ENCODE measurements at regions not wholly inside any gene's neighbourhood (a gene's known extent, or its start where the extent isn't known, plus 50 kb on each side); places are given as distances from the start of the nearest gene placed in this dataset.

DNA sequence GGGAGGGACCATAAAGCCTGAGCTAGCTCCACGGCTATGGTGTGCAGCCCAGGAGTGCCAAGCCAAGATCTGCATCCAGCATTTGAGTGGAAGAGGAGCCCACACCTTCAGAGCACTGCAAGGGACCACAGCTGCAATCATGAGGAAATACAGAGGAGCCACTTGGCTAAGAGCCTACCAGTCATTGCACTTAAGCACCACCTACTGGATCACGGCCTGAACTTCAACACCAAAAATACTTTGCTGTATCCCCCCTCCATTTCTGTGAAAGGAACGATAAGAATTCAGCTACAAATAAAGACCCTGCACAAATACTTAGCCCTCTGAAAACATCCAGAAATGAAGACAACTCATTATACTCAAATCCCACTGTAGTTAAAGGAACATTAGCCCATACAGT lies 545.3 kb downstream of the TSN start:
- TF ChIP-seq, protein P1, sequence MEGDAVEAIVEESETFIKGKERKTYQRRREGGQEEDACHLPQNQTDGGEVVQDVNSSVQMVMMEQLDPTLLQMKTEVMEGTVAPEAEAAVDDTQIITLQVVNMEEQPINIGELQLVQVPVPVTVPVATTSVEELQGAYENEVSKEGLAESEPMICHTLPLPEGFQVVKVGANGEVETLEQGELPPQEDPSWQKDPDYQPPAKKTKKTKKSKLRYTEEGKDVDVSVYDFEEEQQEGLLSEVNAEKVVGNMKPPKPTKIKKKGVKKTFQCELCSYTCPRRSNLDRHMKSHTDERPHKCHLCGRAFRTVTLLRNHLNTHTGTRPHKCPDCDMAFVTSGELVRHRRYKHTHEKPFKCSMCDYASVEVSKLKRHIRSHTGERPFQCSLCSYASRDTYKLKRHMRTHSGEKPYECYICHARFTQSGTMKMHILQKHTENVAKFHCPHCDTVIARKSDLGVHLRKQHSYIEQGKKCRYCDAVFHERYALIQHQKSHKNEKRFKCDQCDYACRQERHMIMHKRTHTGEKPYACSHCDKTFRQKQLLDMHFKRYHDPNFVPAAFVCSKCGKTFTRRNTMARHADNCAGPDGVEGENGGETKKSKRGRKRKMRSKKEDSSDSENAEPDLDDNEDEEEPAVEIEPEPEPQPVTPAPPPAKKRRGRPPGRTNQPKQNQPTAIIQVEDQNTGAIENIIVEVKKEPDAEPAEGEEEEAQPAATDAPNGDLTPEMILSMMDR (IDR thresholded peaks at IDR 0.05; ENCODE audit: insufficient read depth, low read length), result no peak
- TF ChIP-seq POLR2AphosphoS5 (IDR thresholded peaks at IDR 0.05; ENCODE audit: low read depth) (no peak), SPI1 (IDR thresholded peaks at IDR 0.05; ENCODE audit: borderline replicate concordance, low read depth) (no peak)

All from HL-60 (cell line).